PFSK-1 (cell line): ENCODE measurements at regions not wholly inside any gene's neighbourhood (a gene's known extent, or its start where the extent isn't known, plus 50 kb on each side); places are given as distances from the start of the nearest gene placed in this dataset.

Experiments
- POLR2AphosphoS5 ChIP-seq: IDR thresholded peaks from 2 replicates; pipeline ENCODE4 v1.6.1; 2012; ENCODE audit warnings: low read depth, mild to moderate bottlenecking, control low read depth, low read length, moderate library complexity
- REST ChIP-seq, 2 experiments: IDR thresholded peaks; 2 replicates each; pipeline versions ENCODE4 v1.6.1 to v1.8.0; 2011 to 2012; ENCODE audit warnings: low read depth in 2 of 2, low read length in 2 of 2, control low read depth in 1 of 2, inconsistent platforms in 1 of 2, mild to moderate bottlenecking in 1 of 2, moderate library complexity in 1 of 2; ENCODE audit not compliant: insufficient read depth in 1 of 2
- SIN3A ChIP-seq: IDR thresholded peaks from 2 replicates; pipeline ENCODE4 v1.6.1; 2012; ENCODE audit warnings: mild to moderate bottlenecking, low read length, moderate library complexity, borderline replicate concordance; ENCODE audit not compliant: insufficient read depth
- TAF1 ChIP-seq: IDR thresholded peaks from 2 replicates; pipeline ENCODE4 v1.6.1; 2012; ENCODE audit warnings: low read length, control low read depth, borderline replicate concordance; ENCODE audit not compliant: insufficient read depth

- TF ChIP-seq TAF1 (no peak), REST (IDR thresholded peaks at IDR 0.05; ENCODE audit: insufficient read depth in 1 of 2, low read depth in 2 of 2, low read length in 2 of 2) (no peak), SIN3A (no peak), POLR2AphosphoS5 (no peak)
Measured at GRCh38 chr10:4718544-4718943, 107.5 kb upstream of the AKR1E2 start.
